C4-2B (cell line): ENCODE measurements at regions not wholly inside any gene's neighbourhood (a gene's known extent, or its start where the extent isn't known, plus 50 kb on each side); places are given as distances from the start of the nearest gene placed in this dataset.

Experiments
- ZFX ChIP-seq: fragments of 450-650 bp; IDR thresholded peaks from 2 replicates; pipeline ENCODE4 v1.6.1; 2017
- TF ChIP-seq, protein P1 (sequence below): fragments of 450-650 bp; conservative IDR thresholded peaks from 2 replicates; pipeline ENCODE4 v1.5.1; 2017; ENCODE audit warnings: mild to moderate bottlenecking

DNA sequence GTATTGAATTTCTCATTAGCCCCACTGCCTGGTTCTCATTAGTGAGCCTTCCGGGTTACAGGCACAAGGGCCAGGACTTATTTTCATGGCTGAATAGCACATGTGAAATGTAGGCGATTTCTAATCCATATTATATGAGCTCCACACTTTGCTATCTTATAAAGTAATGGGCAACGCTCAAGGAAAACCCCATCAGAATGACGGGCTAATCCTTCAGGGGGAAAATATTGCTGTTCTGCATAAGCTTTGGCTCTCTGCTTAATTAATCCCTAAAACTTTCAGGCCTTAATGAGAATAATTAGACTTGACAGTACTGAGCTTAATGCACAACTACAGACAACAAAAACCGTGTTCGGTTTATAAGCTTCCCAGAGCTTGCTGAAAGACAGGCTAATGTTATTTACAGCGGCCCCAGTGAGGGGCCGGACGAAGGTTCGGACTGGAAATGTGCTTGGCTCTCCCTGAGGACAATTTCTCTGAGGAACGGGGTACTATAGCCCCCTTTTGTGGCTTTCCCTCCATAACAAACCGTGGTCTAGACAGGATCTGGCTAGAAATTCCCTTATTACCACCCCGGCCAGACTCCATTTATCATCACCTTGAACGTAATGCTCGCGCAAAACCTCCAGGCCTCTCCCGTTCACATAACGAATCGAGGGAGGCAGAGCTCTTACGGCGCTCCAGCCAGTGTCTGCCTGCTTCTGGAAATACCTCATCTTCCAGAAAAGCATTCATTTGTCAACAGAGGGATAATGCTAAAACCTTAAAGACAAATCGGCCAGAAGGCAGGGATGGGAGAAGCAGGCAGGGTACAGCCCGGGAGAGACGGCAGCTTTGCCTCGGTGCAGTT is 164.5 kb downstream of the CD83 start:
- TF ChIP-seq, protein P1, sequence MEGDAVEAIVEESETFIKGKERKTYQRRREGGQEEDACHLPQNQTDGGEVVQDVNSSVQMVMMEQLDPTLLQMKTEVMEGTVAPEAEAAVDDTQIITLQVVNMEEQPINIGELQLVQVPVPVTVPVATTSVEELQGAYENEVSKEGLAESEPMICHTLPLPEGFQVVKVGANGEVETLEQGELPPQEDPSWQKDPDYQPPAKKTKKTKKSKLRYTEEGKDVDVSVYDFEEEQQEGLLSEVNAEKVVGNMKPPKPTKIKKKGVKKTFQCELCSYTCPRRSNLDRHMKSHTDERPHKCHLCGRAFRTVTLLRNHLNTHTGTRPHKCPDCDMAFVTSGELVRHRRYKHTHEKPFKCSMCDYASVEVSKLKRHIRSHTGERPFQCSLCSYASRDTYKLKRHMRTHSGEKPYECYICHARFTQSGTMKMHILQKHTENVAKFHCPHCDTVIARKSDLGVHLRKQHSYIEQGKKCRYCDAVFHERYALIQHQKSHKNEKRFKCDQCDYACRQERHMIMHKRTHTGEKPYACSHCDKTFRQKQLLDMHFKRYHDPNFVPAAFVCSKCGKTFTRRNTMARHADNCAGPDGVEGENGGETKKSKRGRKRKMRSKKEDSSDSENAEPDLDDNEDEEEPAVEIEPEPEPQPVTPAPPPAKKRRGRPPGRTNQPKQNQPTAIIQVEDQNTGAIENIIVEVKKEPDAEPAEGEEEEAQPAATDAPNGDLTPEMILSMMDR = no peak
- TF ChIP-seq ZFX = no peak
